Endothelial cell of umbilical vein (primary cell): ENCODE measurements at regions not wholly inside any gene's neighbourhood (a gene's known extent, or its start where the extent isn't known, plus 50 kb on each side); places are given as distances from the start of the nearest gene placed in this dataset.

Experiments
- BruUV-seq: library from RNA; stranded (reverse); fragments of 400-500 nt; replicated peaks from 2 replicates; lab custom pipeline; 2021; lab: Mats Ljungman, UMichigan
- CTCF ChIA-PET: fragments of 300-600, 350-600 bp; sonication (Branson Sonifier 250); formaldehyde crosslinking; loops from one replicate; lab custom pipeline; 2021; ENCODE audit warnings: antibody characterized with exemption, inconsistent platforms; lab: Charles Lee
- POLR2A ChIA-PET: fragments of 300-600, 350-600 bp; sonication (Branson Sonifier 250); formaldehyde crosslinking; loops from one replicate; lab custom pipeline; 2021; ENCODE audit warnings: antibody characterized with exemption, inconsistent platforms; lab: Charles Lee
- DNase-seq: peaks from one replicate; pipeline ENCODE4 v3.0.0-alpha.2; 2011; ENCODE audit warnings: low read depth, low spot score
- FAIRE-seq: peaks from 2 replicates; lab custom pipeline; 2011; peaks lifted over from hg19 to GRCh38; lab: Jason Lieb, UNC
- H2AFZ ChIP-seq: 2 replicates; pipeline ENCODE4 v1.6.0; 2012; ENCODE audit warnings: low read depth, low read length, control low read depth, inconsistent platforms
- H3K27ac ChIP-seq: 2 replicates; pipeline ENCODE4 v1.5.1; 2011; ENCODE audit warnings: low read depth, mild to moderate bottlenecking, control low read depth, low read length, moderate library complexity; ENCODE audit not compliant: insufficient read depth
- H3K27me3 ChIP-seq, 2 experiments: 2 replicates each; pipeline versions ENCODE4 v1.6.0 to v1.6.1; 2011; ENCODE audit warnings: low read length in 2 of 2, mixed read lengths in 1 of 2; ENCODE audit not compliant: control insufficient read depth in 2 of 2, insufficient read depth in 2 of 2
- H3K36me3 ChIP-seq, 2 experiments: 2 replicates in 1 of 2; 3 replicates in 1 of 2; pipeline ENCODE4 v1.5.1; 2011; ENCODE audit warnings: low read length in 2 of 2, mild to moderate bottlenecking in 1 of 2, moderate library complexity in 1 of 2; ENCODE audit not compliant: control insufficient read depth in 2 of 2, insufficient read depth in 2 of 2; ENCODE audit errors: extremely low read depth in 1 of 2
- H3K4me1 ChIP-seq: 3 replicates; pipeline ENCODE4 v1.5.1; 2011; ENCODE audit warnings: mild to moderate bottlenecking, low read length; ENCODE audit not compliant: control insufficient read depth, insufficient read depth; ENCODE audit errors: extremely low read depth
- H3K4me2 ChIP-seq: 2 replicates; pipeline ENCODE4 v1.6.1; 2011; ENCODE audit warnings: low read length, control low read depth, mixed read lengths; ENCODE audit not compliant: insufficient read depth
- H3K4me3 ChIP-seq, 3 experiments: fragments of 200-600 bp in 1 of 3; sonication (generic), shearing (Covaris generic) in 1 of 3; replicated peaks in 1 of 3; 2 replicates each; pipeline ENCODE4 v1.5.1; 2011 to 2016; ENCODE audit warnings: control low read depth in 3 of 3, low read length in 3 of 3, mild to moderate bottlenecking in 2 of 3, inconsistent platforms in 1 of 3, low read depth in 1 of 3, moderate library complexity in 1 of 3; ENCODE audit not compliant: insufficient read depth in 1 of 3
- H3K79me2 ChIP-seq: 2 replicates; pipeline ENCODE4 v1.6.0; 2012; ENCODE audit warnings: low read length, inconsistent platforms; ENCODE audit not compliant: control insufficient read depth, insufficient read depth
- H3K9ac ChIP-seq: replicated peaks from 2 replicates; pipeline ENCODE3; 2011; ENCODE audit warnings: low read length, control low read depth; ENCODE audit not compliant: insufficient read depth; ENCODE audit errors: extremely low read depth
- H3K9me1 ChIP-seq: replicated peaks from 3 replicates; pipeline ENCODE4 v1.6.0; 2011; ENCODE audit warnings: mild to moderate bottlenecking, low read length; ENCODE audit not compliant: control insufficient read depth, insufficient read depth; ENCODE audit errors: extremely low read depth
- H3K9me3 ChIP-seq: replicated peaks from 2 replicates; pipeline ENCODE4 v1.5.1; 2012; ENCODE audit warnings: low read length, inconsistent platforms; ENCODE audit not compliant: control insufficient read depth, insufficient read depth
- H4K20me1 ChIP-seq: replicated peaks from 2 replicates; pipeline ENCODE3; 2011; ENCODE audit warnings: mild to moderate bottlenecking, low read length; ENCODE audit not compliant: control insufficient read depth, insufficient read depth; ENCODE audit errors: extremely low read depth
- EZH2 ChIP-seq: IDR thresholded peaks from 2 replicates; pipeline ENCODE4 v1.6.1; 2012; ENCODE audit warnings: borderline replicate concordance, low read depth, mild to moderate bottlenecking, moderate library complexity, low read length, inconsistent platforms; ENCODE audit not compliant: severe bottlenecking
- FOS ChIP-seq: IDR thresholded peaks from 2 replicates; pipeline ENCODE4 v1.6.1; 2011; ENCODE audit warnings: mild to moderate bottlenecking, low read length, moderate library complexity, borderline replicate concordance; ENCODE audit not compliant: insufficient read depth
- GATA2 ChIP-seq: IDR thresholded peaks from 2 replicates; pipeline ENCODE4 v1.7.0; 2011; ENCODE audit warnings: low read depth, mild to moderate bottlenecking, moderate library complexity, mixed read lengths, low read length; ENCODE audit not compliant: insufficient read length, insufficient read depth
- JUN ChIP-seq: IDR thresholded peaks from 2 replicates; pipeline ENCODE4 v1.6.1; 2011; ENCODE audit warnings: borderline replicate concordance, low read depth; ENCODE audit not compliant: insufficient read length, insufficient read depth
- MYC ChIP-seq: IDR thresholded peaks from one replicate; pipeline ENCODE4 v1.6.1; 2011; ENCODE audit warnings: mild to moderate bottlenecking, low read depth, low read length
- POLR2A ChIP-seq: IDR thresholded peaks from 2 replicates; pipeline ENCODE4 v1.6.1; 2012; ENCODE audit warnings: low read depth, mild to moderate bottlenecking, control low read depth, low read length
- POLR2AphosphoS5 ChIP-seq: IDR thresholded peaks from 2 replicates; pipeline ENCODE4 v1.6.1; 2012; ENCODE audit warnings: low read depth, mild to moderate bottlenecking, control low read depth, low read length, moderate library complexity; ENCODE audit not compliant: insufficient read depth
- dilution Hi-C: fragments of 300-500 bp; cut with MboI; formaldehyde crosslinking; loops from one replicate; pipeline ENCODE4 v1.15.0; 2019; ENCODE audit warnings: low sequenced_read_pairs; ENCODE audit not compliant: extremely low pct_ligation_motif_present
- intact Hi-C: fragments of 100-400 bp; cut with micrococcal nuclease; formaldehyde crosslinking; loops from one replicate; pipeline ENCODE4 v1.10.0; 2022
- TF ChIP-seq, protein P1 (sequence below): IDR thresholded peaks from 2 replicates; pipeline ENCODE4 v1.6.1; 2011; ENCODE audit not compliant: insufficient read depth, insufficient read length
- TF ChIP-seq, protein P2 (sequence below), 2 donors: IDR thresholded peaks; 1 replicate in 1 of 2; 2 replicates in 1 of 2; pipeline ENCODE4 v1.5.1; 2011; ENCODE audit warnings: low read length in 2 of 2, mild to moderate bottlenecking in 2 of 2, moderate library complexity in 2 of 2, control low read depth in 1 of 2, inconsistent platforms in 1 of 2, low read depth in 1 of 2; ENCODE audit not compliant: insufficient read depth in 1 of 2; ENCODE audit errors: extremely low read depth in 1 of 2

DNA sequence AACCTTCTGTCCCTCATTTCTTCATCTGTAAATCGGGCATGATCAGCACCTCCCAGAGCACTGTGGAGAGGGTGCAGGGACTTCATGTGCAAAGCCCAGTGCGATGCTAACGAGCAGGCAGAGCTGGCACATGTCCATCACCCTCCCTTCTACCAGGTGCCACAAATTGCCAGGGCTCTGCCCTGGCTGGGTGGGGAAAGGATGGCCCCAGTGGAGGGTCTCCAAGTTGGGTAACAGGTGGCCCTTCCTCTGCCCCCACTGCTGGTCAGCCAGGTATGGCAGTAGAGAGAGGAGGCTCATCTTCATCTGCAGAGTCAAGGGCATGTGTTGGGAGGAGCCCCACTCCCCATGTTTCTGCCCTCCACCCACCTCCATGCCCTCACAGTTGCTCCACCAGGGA, 61.5 kb upstream of the CDH5 start:
- H3K4me3 ChIP-seq: no peak overlapping the region
- H3K27me3 ChIP-seq: peaks cover 0 to 5% of the 10 kb centered on the region in 2 experiments
- dilution Hi-C loops: no loop called here
- H3K27ac ChIP-seq: no peak overlapping the region
- TF ChIP-seq EZH2: no peak
- no peak for TF ChIP-seq POLR2AphosphoS5
- TF ChIP-seq GATA2: no peak
- TF ChIP-seq FOS: no peak
- TF ChIP-seq JUN: no peak
- TF ChIP-seq, protein P1, sequence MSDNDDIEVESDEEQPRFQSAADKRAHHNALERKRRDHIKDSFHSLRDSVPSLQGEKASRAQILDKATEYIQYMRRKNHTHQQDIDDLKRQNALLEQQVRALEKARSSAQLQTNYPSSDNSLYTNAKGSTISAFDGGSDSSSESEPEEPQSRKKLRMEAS: no peak
- no peak for TF ChIP-seq POLR2A
- no peak for TF ChIP-seq MYC
- TF ChIP-seq, protein P2, sequence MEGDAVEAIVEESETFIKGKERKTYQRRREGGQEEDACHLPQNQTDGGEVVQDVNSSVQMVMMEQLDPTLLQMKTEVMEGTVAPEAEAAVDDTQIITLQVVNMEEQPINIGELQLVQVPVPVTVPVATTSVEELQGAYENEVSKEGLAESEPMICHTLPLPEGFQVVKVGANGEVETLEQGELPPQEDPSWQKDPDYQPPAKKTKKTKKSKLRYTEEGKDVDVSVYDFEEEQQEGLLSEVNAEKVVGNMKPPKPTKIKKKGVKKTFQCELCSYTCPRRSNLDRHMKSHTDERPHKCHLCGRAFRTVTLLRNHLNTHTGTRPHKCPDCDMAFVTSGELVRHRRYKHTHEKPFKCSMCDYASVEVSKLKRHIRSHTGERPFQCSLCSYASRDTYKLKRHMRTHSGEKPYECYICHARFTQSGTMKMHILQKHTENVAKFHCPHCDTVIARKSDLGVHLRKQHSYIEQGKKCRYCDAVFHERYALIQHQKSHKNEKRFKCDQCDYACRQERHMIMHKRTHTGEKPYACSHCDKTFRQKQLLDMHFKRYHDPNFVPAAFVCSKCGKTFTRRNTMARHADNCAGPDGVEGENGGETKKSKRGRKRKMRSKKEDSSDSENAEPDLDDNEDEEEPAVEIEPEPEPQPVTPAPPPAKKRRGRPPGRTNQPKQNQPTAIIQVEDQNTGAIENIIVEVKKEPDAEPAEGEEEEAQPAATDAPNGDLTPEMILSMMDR (IDR thresholded peaks at IDR 0.05; ENCODE audit: extremely low read depth in 1 of 2, insufficient read depth in 1 of 2, low read depth in 1 of 2, low read length in 2 of 2): no peak
- DNase-seq (no peak), FAIRE-seq (no peak)
- no peaks in the 10 kb centered on the region for H4K20me1 ChIP-seq
- no TSS peak for BruUV-seq
- no peak overlapping the region for H2AFZ ChIP-seq
- H3K36me3 ChIP-seq: no peaks in the 10 kb centered on the region
- CTCF ChIA-PET: no interaction called here
- H3K9me1 ChIP-seq: no peaks in the 10 kb centered on the region
- no peak overlapping the region for H3K4me2 ChIP-seq
- POLR2A ChIA-PET: interaction anchor here (0.6 kb wide), 1 partner anchor 349 kb away, joined by 3 read pairs; no protein-coding TSS in a partner anchor
- H3K9ac ChIP-seq: no peak overlapping the region
- no peaks in the 10 kb centered on the region for H3K79me2 ChIP-seq
- H3K9me3 ChIP-seq: no peaks in the 10 kb centered on the region
- intact Hi-C loops: no loop called here
- H3K4me1 ChIP-seq: no peaks in the 10 kb centered on the region
